ES-I3 (cell line): ENCODE measurements at regions not wholly inside any gene's neighbourhood (a gene's known extent, or its start where the extent isn't known, plus 50 kb on each side); places are given as distances from the start of the nearest gene placed in this dataset.
"Not testable (repeated sequence)": the region's sequence is repeated elsewhere in the genome, so short reads cannot be mapped to it uniquely, and the experiment has no call there.

Experiments
- H3K36me3 ChIP-seq: 2 replicates; pipeline ENCODE4 v1.6.1; 2013; ENCODE audit warnings: mild to moderate bottlenecking, low read length, control low read depth, moderate library complexity; ENCODE audit not compliant: insufficient read depth
- H3K4me1 ChIP-seq: 2 replicates; pipeline ENCODE4 v1.6.1; 2013; ENCODE audit warnings: mild to moderate bottlenecking, control low read depth, low read length; ENCODE audit not compliant: insufficient read depth
- H3K9ac ChIP-seq: 2 replicates; pipeline ENCODE4 v1.6.1; 2013; ENCODE audit warnings: low read depth, mild to moderate bottlenecking, low read length, moderate library complexity
- H3K9me3 ChIP-seq: 2 replicates; pipeline ENCODE4 v1.6.1; 2013; ENCODE audit warnings: mild to moderate bottlenecking, low read length, moderate library complexity; ENCODE audit not compliant: control insufficient read depth, insufficient read depth

GRCh38 chr2:61737841-61738240 lies 116.0 kb downstream of the FAM161A start:
- no peak overlapping the region for H3K9ac ChIP-seq
- no peaks in the 10 kb centered on the region for H3K36me3 ChIP-seq
- 0 out of 2 replicates have a peak, but pooled peaks cover 2% of the 10 kb centered on the region for H3K4me1 ChIP-seq
- no peaks in the 10 kb centered on the region for H3K9me3 ChIP-seq

DNA sequence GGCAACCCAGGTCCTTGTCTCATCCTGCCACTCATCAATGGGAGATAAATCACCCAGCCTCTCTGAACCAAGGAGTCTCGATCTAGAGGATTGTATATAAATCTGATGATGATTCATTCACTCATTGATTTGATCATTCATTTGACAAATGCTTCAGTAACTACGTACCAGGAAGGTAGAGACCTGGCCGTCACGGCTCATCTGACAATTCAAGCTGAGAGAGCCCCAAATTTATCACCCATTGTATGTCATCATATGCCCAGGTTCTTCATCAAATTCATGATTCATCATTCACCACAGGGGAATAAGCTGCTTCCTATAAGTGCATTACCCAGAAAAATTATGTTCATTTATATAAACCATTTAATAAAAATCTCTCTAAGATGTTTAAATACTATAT lies 116.9 kb downstream of the FAM161A start:
- Histone ChIP-seq H3K9ac (no peak overlapping the region), H3K9me3 (no peaks in the 10 kb centered on the region), H3K4me1 (0 out of 2 replicates have a peak, but pooled peaks cover 2% of the 10 kb centered on the region), H3K36me3 (no peaks in the 10 kb centered on the region)

DNA sequence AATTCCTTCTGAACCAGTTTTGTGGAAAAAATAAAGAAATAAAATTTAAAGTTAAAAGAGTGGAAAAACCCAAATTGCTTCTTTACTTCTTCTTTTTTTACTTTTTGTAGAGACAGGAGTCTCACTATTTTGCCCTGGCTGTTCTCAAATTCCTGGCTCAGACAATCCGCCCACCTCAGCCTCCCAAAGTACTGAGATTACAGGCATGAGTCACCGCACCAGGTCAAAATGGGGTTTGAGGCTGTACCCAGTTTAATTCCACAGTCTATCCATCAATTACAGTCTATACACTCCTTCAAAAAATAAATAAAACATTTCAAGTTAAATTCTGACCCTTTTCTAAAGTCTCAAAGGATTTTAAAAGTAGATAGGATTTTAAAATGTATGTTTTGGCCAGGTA lies 120.3 kb downstream of the FAM161A start:
- Histone ChIP-seq H3K9me3 (no peaks in the 10 kb centered on the region), H3K4me1 (no peaks in the 10 kb centered on the region), H3K36me3 (no peaks in the 10 kb centered on the region), H3K9ac (no peak overlapping the region)

GRCh38 chr2:61732787-61733186 lies 121.1 kb downstream of the FAM161A start:
- Histone ChIP-seq H3K4me1 (no peaks in the 10 kb centered on the region), H3K36me3 (no peaks in the 10 kb centered on the region), H3K9me3 (no peaks in the 10 kb centered on the region), H3K9ac (no peak overlapping the region)

- no peaks in the 10 kb centered on the region for H3K36me3 ChIP-seq
- no peaks in the 10 kb centered on the region for H3K4me1 ChIP-seq
- H3K9me3 ChIP-seq = no peaks in the 10 kb centered on the region
- no peak overlapping the region for H3K9ac ChIP-seq
Observed at GRCh38 chr2:61727746-61728145, 126.1 kb downstream of the FAM161A start.

GRCh38 chr2:61726456-61727209 lies 127.2 kb downstream of the FAM161A start:
- no peaks in the 10 kb centered on the region for H3K36me3 ChIP-seq
- no peak overlapping the region for H3K9ac ChIP-seq
- no peaks in the 10 kb centered on the region for H3K9me3 ChIP-seq
- H3K4me1 ChIP-seq = no peaks in the 10 kb centered on the region

DNA sequence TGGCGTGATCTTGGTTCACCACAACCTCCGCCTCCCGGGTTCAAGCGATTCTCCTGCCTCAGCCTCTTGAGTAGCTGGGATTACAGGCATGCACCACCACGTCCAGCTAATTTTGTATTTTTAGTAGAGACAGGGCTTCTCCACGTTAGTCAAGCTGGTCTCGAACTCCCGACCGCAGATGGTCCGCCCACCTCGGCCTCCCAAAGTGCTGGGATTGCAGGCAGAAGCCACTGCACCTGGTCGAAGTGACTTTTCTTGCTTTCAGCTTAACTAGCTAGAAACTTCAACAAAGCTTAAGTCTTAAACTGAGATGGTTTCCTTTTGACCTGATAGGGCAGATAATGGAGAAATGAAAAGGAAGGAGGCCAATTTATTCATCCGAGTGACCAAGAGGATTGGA lies 130.5 kb downstream of the FAM161A start:
- not testable (repeated sequence) for H3K9me3 ChIP-seq, H3K4me1 ChIP-seq, H3K9ac ChIP-seq, H3K36me3 ChIP-seq

DNA sequence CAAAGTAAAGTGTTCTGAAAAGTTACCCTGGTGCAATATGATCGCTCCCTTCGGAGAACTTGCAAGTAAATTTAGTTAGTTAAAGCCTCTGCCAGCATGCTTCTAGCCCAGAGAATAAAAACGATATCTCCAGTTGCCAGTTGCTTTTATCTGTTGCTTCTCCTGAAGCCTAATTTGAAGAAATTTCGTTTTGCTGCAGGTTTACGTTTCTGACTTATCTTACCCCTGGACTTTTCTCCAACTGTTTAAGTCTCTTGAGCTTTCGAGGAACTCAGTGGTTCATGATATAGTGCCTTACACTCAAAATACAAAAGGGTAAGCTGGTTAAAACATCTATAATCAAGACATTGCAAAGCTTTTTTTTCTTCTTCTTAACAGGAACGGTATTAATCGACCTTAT lies 131.1 kb downstream of the FAM161A start:
- no peaks in the 10 kb centered on the region for H3K36me3 ChIP-seq
- H3K4me1 ChIP-seq = no peaks in the 10 kb centered on the region
- H3K9ac ChIP-seq = no peak overlapping the region
- no peaks in the 10 kb centered on the region for H3K9me3 ChIP-seq

DNA sequence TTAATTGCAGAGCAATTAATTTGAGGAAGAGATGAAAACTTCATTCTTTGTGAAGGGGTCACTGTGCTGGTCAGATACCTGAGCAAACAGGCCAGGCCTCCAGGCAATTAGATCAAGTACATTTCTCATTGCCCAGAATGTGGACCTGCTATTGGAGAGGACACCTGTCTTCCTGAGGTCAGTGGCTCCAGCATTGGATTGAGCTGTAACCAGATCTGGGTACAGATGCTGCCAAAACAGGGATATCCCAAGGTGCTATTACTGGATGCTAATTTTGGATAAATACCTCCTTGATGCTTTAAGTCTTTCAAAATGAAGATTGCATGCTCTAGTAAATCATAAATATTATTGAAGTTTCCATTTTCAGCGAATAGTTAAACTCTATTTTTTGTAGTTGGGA lies 131.5 kb downstream of the FAM161A start:
- no peak overlapping the region for H3K9ac ChIP-seq

DNA sequence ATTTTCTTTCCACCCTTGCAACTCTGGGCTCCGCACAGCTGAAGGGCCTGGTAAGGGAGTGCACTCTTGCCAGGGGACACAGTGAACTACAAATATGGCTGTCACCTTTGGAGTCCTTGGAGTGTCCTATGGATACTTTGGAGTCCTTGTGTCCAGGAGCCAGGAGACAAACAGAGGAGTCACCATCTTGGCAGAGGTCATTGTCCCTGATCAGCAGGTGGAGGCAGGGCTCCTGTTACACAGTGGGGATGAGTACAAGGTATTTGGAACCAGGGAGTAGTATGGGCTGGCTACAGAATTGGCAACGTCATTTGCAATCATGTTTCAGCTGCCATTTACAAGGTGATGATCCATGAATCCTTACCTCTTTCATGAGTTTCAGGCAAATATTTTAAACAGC lies 132.5 kb downstream of the FAM161A start:
- no peaks in the 10 kb centered on the region for H3K9me3 ChIP-seq
- H3K9ac ChIP-seq = no peak overlapping the region
- no peaks in the 10 kb centered on the region for H3K4me1 ChIP-seq
- H3K36me3 ChIP-seq = no peaks in the 10 kb centered on the region

More for the DNA sequence above, 131.5 kb downstream of the FAM161A start:
- no peaks in the 10 kb centered on the region for H3K4me1 ChIP-seq
- H3K9me3 ChIP-seq = no peaks in the 10 kb centered on the region
- H3K36me3 ChIP-seq = no peaks in the 10 kb centered on the region

DNA sequence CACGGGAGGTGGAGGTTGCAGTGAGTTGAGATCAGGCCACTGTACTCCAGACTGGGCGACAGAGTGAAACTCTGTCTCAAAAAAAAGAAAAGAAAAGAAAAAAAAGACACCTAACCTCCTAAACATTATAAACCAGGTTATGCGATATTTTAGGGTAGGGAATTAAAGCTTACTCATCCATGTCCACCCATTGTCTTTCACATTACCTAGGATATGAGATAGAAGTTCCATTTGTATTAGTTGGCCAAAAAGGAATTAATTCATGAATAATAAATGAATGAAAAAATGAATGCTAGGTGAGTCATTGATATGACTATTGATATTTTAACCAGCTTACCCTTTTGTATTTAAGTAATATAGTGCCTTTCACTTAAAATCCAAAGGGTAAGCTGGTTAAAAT lies 132.9 kb downstream of the FAM161A start:
- H3K4me1 ChIP-seq = no peaks in the 10 kb centered on the region
- no peak overlapping the region for H3K9ac ChIP-seq
- no peaks in the 10 kb centered on the region for H3K9me3 ChIP-seq
- H3K36me3 ChIP-seq = no peaks in the 10 kb centered on the region

- H3K4me1 ChIP-seq = no peaks in the 10 kb centered on the region
- H3K36me3 ChIP-seq = no peaks in the 10 kb centered on the region
- H3K9ac ChIP-seq = no peak overlapping the region
- no peaks in the 10 kb centered on the region for H3K9me3 ChIP-seq
Observed at GRCh38 chr2:61718965-61719364, 134.9 kb downstream of the FAM161A start.

DNA sequence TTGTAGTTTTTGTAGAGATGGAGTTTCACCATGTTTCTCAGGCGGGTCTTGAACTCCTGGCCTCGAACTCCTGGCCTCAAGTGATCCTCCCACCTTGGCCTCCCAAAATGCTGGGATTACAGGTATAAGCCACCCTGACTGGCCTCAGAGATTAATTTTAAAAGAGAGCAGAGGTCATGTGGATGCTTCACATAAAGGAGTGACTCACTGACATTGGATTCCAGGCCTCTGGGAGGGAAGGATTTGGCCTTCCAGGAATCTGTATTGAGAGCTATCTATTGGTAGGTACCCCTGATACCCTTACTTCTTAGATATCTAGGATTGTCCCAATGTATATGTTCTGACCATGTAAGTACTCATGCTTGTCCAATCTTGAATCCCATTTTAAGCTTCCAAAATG lies 138.4 kb downstream of the FAM161A start:
- Histone ChIP-seq H3K36me3 (no peaks in the 10 kb centered on the region), H3K4me1 (0 out of 2 replicates have a peak, but pooled peaks cover 3% of the 10 kb centered on the region), H3K9ac (no peak overlapping the region), H3K9me3 (no peaks in the 10 kb centered on the region)

GRCh38 chr2:61714210-61714609 lies 139.7 kb downstream of the FAM161A start:
- Histone ChIP-seq H3K9me3 (no peaks in the 10 kb centered on the region), H3K4me1 (0 out of 2 replicates have a peak, but pooled peaks cover 3% of the 10 kb centered on the region), H3K36me3 (no peaks in the 10 kb centered on the region), H3K9ac (no peak overlapping the region)

GRCh38 chr2:61713457-61713856 lies 140.4 kb downstream of the FAM161A start:
- Histone ChIP-seq H3K4me1 (0 out of 2 replicates have a peak, but pooled peaks cover 3% of the 10 kb centered on the region), H3K36me3 (no peaks in the 10 kb centered on the region), H3K9me3 (no peaks in the 10 kb centered on the region), H3K9ac (no peak overlapping the region)
